CD4-positive, CD25-positive, alpha-beta regulatory T cell (primary cell): ENCODE measurements at regions not wholly inside any gene's neighbourhood (a gene's known extent, or its start where the extent isn't known, plus 50 kb on each side); places are given as distances from the start of the nearest gene placed in this dataset.
"Not testable (repeated sequence)": the region's sequence is repeated elsewhere in the genome, so short reads cannot be mapped to it uniquely, and the experiment has no call there.

Experiments
- ATAC-seq, 2 donors: fragments of 150-1000 bp; cut with Tn5 transposase; one replicate each; pipeline ENCODE4 v1.10.0; 2021; ENCODE audit warnings: low read depth in 2 of 2, moderate number of reproducible peaks in 2 of 2, moderate library complexity in 1 of 2
- DNase-seq, 3 donors: peaks; one replicate each; pipeline versions ENCODE4 v3.0.0 to v3.0.0-alpha.2; 2012 to 2022; ENCODE audit warnings: mixed read lengths in 1 of 3
- H3K27ac ChIP-seq: one replicate; pipeline ENCODE4 v1.7.0; 2013; ENCODE audit warnings: mild to moderate bottlenecking, low read length; ENCODE audit not compliant: insufficient read depth, poor library complexity, severe bottlenecking
- H3K27me3 ChIP-seq: one replicate; pipeline ENCODE4 v1.7.0; 2013; ENCODE audit warnings: low read length; ENCODE audit not compliant: control insufficient read depth, insufficient read depth
- H3K36me3 ChIP-seq: one replicate; pipeline ENCODE4 v1.7.0; 2013; ENCODE audit warnings: mild to moderate bottlenecking, low read length, moderate library complexity; ENCODE audit not compliant: control insufficient read depth, insufficient read depth
- H3K4me1 ChIP-seq: 2 replicates; pipeline ENCODE4 v1.7.0; 2013; ENCODE audit warnings: mild to moderate bottlenecking, low read length; ENCODE audit not compliant: insufficient read depth, control insufficient read depth, poor library complexity, severe bottlenecking
- H3K4me3 ChIP-seq: one replicate; pipeline ENCODE4 v1.7.0; 2013; ENCODE audit warnings: low read depth, mild to moderate bottlenecking, low read length, moderate library complexity
- H3K9me3 ChIP-seq, 2 experiments: 1 replicate in 1 of 2; 2 replicates in 1 of 2; pipeline ENCODE4 v1.7.0; 2013; ENCODE audit warnings: low read length in 2 of 2, mild to moderate bottlenecking in 1 of 2, moderate library complexity in 1 of 2; ENCODE audit not compliant: control insufficient read depth in 2 of 2
- H3K27ac Mint-ChIP-seq, 3 donors: one replicate each; pipeline ENCODE4 v1.8.0; 2020 to 2022; ENCODE audit warnings: mild to moderate bottlenecking in 3 of 3, mixed read lengths in 3 of 3, moderate library complexity in 2 of 3
- H3K27me3 Mint-ChIP-seq: one replicate; pipeline ENCODE4 v1.8.0; 2022; ENCODE audit warnings: mild to moderate bottlenecking, mixed read lengths
- H3K36me3 Mint-ChIP-seq: one replicate; pipeline ENCODE4 v1.8.0; 2020; ENCODE audit warnings: mixed read lengths
- H3K4me1 Mint-ChIP-seq, 4 donors: one replicate each; pipeline ENCODE4 v1.8.0; 2020 to 2022; ENCODE audit warnings: mixed read lengths in 4 of 4, mild to moderate bottlenecking in 1 of 4
- H3K4me3 Mint-ChIP-seq, 4 donors: one replicate each; pipeline ENCODE4 v1.8.0; 2020 to 2022; ENCODE audit warnings: mild to moderate bottlenecking in 4 of 4, mixed read lengths in 4 of 4, moderate library complexity in 3 of 4
- H3K9me3 Mint-ChIP-seq, 7 donors: one replicate each; pipeline ENCODE4 v1.8.0; 2020 to 2022; ENCODE audit warnings: mixed read lengths in 7 of 7, mild to moderate bottlenecking in 3 of 7, moderate library complexity in 2 of 7

DNA sequence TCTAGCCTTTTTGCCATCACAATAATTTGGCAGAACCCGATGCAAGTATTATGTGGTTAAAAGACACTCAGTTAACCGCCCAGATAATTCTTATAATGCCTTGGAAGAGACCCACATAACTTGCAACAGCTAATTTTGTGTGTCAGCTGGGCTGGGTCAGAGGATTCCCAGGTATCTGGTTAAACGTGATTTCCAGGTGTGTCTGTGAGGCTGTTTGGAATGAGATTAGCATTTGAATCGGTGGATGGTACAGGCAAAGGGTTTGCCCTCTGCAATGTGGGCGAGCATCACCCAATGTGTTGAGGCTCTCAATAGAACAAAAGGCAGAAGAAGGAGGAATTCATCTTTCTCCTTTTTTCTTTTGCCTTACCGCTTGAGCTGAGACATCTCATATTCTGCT lies 314.2 kb upstream of the PUDP start:
- H3K27me3 ChIP-seq: no peaks in the 10 kb centered on the region
- H3K27me3 Mint-ChIP-seq: no peaks in the 10 kb centered on the region
- H3K36me3 Mint-ChIP-seq: no peaks in the 10 kb centered on the region
- H3K27ac ChIP-seq: no peak overlapping the region
- H3K36me3 ChIP-seq: no peaks in the 10 kb centered on the region
- DNase-seq: no peak
- H3K4me3 ChIP-seq: no peak overlapping the region
- ATAC-seq: no peak
- no peak overlapping the region for H3K4me3 Mint-ChIP-seq
- H3K4me1 Mint-ChIP-seq: no peaks in the 10 kb centered on the region
- no peaks in the 10 kb centered on the region for H3K4me1 ChIP-seq
- peaks cover 0 to 14% (median 5%) of the 10 kb centered on the region in 7 donors for H3K9me3 Mint-ChIP-seq
- no peak overlapping the region for H3K27ac Mint-ChIP-seq
- no peaks in the 10 kb centered on the region for H3K9me3 ChIP-seq

DNA sequence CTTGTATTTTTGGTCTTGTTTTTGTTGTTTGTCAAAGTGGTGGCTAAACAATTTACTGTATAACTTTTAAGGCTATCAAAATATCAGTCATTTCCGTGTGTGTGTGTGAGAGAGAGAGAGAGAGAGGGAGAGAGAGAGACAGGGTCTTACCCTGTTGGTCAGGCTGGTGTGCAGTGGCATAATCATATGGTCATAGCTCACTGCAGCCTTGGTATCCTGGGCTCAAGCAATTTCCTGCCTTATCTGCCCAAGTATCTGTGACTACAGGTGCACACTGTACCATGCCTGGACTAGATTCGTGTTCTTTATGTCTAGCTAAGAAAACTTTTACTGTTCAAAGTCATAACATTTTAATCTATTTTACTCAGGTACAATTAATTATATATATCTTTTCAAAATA lies 313.1 kb upstream of the PUDP start:
- not testable (repeated sequence) for H3K27me3 ChIP-seq, H3K9me3 ChIP-seq, DNase-seq, H3K4me3 Mint-ChIP-seq, H3K27ac Mint-ChIP-seq, H3K4me1 ChIP-seq, H3K36me3 ChIP-seq, ATAC-seq, H3K4me3 ChIP-seq, H3K27me3 Mint-ChIP-seq, H3K36me3 Mint-ChIP-seq, H3K4me1 Mint-ChIP-seq, H3K27ac ChIP-seq
- peaks cover 0 to 15% (median 6%) of the 10 kb centered on the region in 7 donors for H3K9me3 Mint-ChIP-seq

DNA sequence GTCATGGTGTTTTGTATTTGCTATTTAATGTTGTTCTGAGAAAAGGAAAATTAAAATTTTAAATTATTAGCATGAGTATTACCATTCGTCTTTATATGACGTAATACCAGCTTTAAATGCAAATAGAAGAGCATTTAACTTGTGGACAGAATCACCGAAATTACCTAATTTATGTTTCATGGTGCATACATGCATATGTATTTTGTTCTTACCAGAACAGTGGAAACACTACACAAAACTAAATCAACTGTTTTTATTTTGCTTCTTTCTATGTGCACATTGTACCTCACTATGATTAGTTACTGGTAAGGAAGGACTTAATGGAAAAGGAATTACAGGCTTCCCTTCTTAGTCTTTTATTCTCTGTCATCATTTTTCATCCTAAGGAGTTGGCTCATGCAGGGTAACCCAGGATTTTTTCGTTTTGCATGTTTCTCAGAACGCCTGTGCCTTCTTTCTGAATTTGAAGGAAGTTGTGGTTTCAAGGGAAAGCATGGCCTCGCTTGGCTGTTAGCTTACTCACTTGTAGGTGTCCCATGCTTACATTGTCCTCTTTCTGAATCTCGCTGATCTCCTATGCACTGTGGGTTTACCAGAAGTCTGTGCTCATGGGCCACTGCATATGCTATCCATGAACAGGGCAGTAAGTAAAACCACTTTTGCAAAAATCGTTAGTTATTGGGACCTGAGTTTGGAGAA lies 300.0 kb upstream of the PUDP start:
- Mint-ChIP-seq H3K4me1 (no peaks in the 10 kb centered on the region), H3K9me3 (peaks cover 0 to 8% (median 5%) of the 10 kb centered on the region in 7 donors), H3K27ac (no peak overlapping the region), H3K36me3 (no peaks in the 10 kb centered on the region), H3K4me3 (no peak overlapping the region), H3K27me3 (no peaks in the 10 kb centered on the region)
- no peak for ATAC-seq
- no peak overlapping the region for H3K27ac ChIP-seq
- DNase-seq: no peak
- no peak overlapping the region for H3K4me3 ChIP-seq
- no peaks in the 10 kb centered on the region for H3K4me1 ChIP-seq
- no peaks in the 10 kb centered on the region for H3K36me3 ChIP-seq
- H3K27me3 ChIP-seq: no peaks in the 10 kb centered on the region
- H3K9me3 ChIP-seq: no peaks in the 10 kb centered on the region

DNA sequence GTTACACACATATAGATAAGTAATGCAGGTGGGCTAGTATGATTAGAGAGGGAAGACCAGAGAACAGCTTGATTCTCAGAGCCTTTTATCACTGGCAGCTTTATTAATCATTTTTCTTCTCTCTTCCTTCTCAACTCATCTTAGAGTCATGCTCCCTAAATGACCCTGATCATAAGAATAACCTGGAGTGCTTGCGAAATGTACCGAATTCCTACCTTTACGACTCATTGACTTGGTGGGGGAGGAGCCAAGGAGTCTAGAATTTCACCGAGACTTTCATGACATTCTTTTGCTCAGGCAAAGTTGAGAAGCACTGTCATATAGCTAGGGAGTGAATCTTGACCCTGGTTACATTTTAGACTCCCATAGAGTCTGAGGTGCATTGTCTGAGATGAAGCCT lies 298.9 kb upstream of the PUDP start:
- Histone ChIP-seq H3K36me3 (no peaks in the 10 kb centered on the region), H3K4me1 (no peaks in the 10 kb centered on the region), H3K4me3 (no peak overlapping the region), H3K9me3 (no peaks in the 10 kb centered on the region), H3K27ac (no peak overlapping the region), H3K27me3 (no peaks in the 10 kb centered on the region)
- Mint-ChIP-seq H3K4me3 (no peak overlapping the region), H3K36me3 (no peaks in the 10 kb centered on the region), H3K4me1 (no peaks in the 10 kb centered on the region), H3K9me3 (peaks cover 0 to 11% (median 5%) of the 10 kb centered on the region in 7 donors), H3K27ac (no peak overlapping the region), H3K27me3 (no peaks in the 10 kb centered on the region)
- DNase-seq: no peak
- no peak for ATAC-seq

DNA sequence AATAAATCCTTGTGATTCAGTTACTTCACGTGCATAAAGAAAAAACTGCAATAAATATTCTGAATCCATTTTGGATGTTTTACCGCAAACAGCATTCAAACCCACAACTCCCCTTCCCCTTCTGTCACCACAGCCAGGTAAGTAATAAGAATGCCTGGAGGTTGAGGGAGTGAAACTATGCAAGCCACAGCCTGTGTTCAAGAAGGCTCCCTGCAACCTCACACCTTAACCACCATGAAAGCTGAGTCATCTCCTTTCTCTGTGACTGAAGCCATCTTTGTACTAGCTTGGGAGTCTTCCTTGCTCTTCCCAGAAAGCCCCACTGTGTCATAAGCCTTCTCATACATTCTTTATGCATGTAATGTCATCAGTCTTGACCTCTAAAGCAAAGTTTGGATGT lies 297.0 kb upstream of the PUDP start:
- DNase-seq: no peak

DNA sequence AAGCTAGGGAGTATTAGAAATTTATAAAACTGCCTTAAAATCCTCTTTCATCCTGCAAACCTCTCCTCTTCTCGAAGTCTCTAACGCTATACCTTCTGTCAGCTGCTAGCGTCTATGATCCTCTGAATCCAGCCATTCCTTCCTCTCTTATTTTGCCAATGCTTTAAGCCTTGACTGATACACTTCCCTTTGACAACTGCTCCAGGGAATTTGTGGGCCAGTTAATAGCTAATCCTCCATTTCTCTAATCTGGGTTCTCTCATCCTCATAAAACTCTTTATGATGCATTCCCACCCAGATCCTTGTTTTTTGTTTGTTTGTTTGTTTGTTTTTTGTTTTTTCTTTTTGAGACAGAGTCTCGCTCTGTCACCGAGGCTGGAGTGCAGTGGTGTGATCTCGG lies 293.6 kb upstream of the PUDP start:
- H3K27ac ChIP-seq: no peak overlapping the region
- Mint-ChIP-seq H3K36me3 (no peaks in the 10 kb centered on the region), H3K4me1 (no peaks in the 10 kb centered on the region)

More for the DNA sequence above, 297.0 kb upstream of the PUDP start:
- Histone ChIP-seq H3K4me1 (no peaks in the 10 kb centered on the region), H3K4me3 (no peak overlapping the region), H3K9me3 (no peaks in the 10 kb centered on the region), H3K36me3 (no peaks in the 10 kb centered on the region), H3K27me3 (no peaks in the 10 kb centered on the region), H3K27ac (no peak overlapping the region)
- Mint-ChIP-seq H3K36me3 (no peaks in the 10 kb centered on the region), H3K9me3 (peaks cover 0 to 13% (median 6%) of the 10 kb centered on the region in 7 donors), H3K4me1 (no peaks in the 10 kb centered on the region), H3K27ac (no peak overlapping the region), H3K4me3 (no peak overlapping the region), H3K27me3 (no peaks in the 10 kb centered on the region)
- no peak for ATAC-seq

DNA sequence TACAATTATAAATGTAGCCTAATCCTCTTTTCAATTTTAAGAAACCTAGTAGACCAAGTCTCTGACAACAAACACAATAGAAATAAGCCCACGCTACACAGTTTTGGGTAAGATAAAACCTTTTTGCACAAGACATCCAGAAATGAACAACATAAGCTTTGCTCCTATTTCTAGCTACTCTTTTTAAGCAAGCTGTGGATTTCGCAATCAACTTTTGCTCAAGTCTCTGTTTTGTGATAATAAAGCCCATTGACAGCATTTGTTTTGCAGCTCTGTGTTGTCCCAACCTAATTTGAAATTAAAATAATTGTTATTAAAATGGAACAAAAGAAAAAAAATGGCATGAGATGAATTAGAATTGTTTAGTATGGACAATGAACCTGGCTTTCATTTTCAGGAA lies 287.9 kb upstream of the PUDP start:
- Histone ChIP-seq H3K9me3 (no peaks in the 10 kb centered on the region), H3K27ac (no peak overlapping the region), H3K4me1 (no peaks in the 10 kb centered on the region), H3K36me3 (no peaks in the 10 kb centered on the region), H3K4me3 (no peak overlapping the region), H3K27me3 (no peaks in the 10 kb centered on the region)
- no peak overlapping the region for H3K27ac Mint-ChIP-seq
- H3K9me3 Mint-ChIP-seq: peaks cover 0 to 12% (median 11%) of the 10 kb centered on the region in 7 donors
- H3K4me1 Mint-ChIP-seq: no peaks in the 10 kb centered on the region
- H3K27me3 Mint-ChIP-seq: no peaks in the 10 kb centered on the region
- H3K4me3 Mint-ChIP-seq: no peak overlapping the region
- ATAC-seq (no peak), DNase-seq (no peak)
- no peaks in the 10 kb centered on the region for H3K36me3 Mint-ChIP-seq

More for the DNA sequence above, 293.6 kb upstream of the PUDP start:
- H3K9me3 ChIP-seq: no peaks in the 10 kb centered on the region
- DNase-seq (no peak), ATAC-seq (no peak)
- H3K9me3 Mint-ChIP-seq: peaks cover 0 to 10% (median 4%) of the 10 kb centered on the region in 7 donors
- no peaks in the 10 kb centered on the region for H3K27me3 Mint-ChIP-seq
- H3K27me3 ChIP-seq: no peaks in the 10 kb centered on the region
- no peak overlapping the region for H3K4me3 Mint-ChIP-seq
- H3K4me1 ChIP-seq: no peaks in the 10 kb centered on the region
- H3K36me3 ChIP-seq: no peaks in the 10 kb centered on the region
- H3K4me3 ChIP-seq: no peak overlapping the region
- no peak overlapping the region for H3K27ac Mint-ChIP-seq

DNA sequence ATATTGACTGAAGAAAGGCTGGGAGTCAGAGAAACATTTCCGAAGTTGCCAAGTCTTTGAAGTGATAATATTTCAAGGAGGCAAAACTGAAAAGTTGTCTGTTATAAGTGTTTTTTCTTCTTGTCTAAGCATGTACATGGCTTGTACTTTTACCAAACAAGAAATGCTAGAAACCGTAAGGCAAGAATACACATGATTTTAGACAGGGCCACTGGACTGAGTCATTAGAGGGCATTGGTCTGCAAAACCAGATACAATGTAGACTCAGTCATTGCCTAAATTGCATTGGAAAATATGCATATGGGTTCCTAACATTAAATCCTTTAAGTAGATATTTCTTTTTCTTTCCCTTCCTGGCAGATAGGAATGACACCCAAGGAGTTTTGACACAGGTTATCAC lies 284.9 kb upstream of the PUDP start:
- Histone ChIP-seq H3K27ac (no peak overlapping the region), H3K36me3 (no peaks in the 10 kb centered on the region), H3K4me3 (no peak overlapping the region), H3K27me3 (no peaks in the 10 kb centered on the region), H3K9me3 (no peaks in the 10 kb centered on the region), H3K4me1 (no peaks in the 10 kb centered on the region)
- Mint-ChIP-seq H3K9me3 (peaks cover 0 to 11% (median 9%) of the 10 kb centered on the region in 7 donors), H3K4me3 (no peak overlapping the region), H3K27ac (no peak overlapping the region), H3K4me1 (no peaks in the 10 kb centered on the region), H3K36me3 (no peaks in the 10 kb centered on the region), H3K27me3 (no peaks in the 10 kb centered on the region)
- DNase-seq (no peak), ATAC-seq (no peak)
